Neural crest cell (in vitro differentiated cells): ENCODE measurements at regions not wholly inside any gene's neighbourhood (a gene's known extent, or its start where the extent isn't known, plus 50 kb on each side); places are given as distances from the start of the nearest gene placed in this dataset.

Experiments used
- DNase-seq: peaks from one replicate; pipeline ENCODE4 v3.0.0; 2021; ENCODE audit warnings: low read depth, mixed read lengths, low spot score
- H3K27ac Mint-ChIP-seq: one replicate; pipeline ENCODE4 v1.8.0; 2021; ENCODE audit warnings: mild to moderate bottlenecking, mixed read lengths; ENCODE audit not compliant: unreplicated experiment
- H3K27me3 Mint-ChIP-seq: 2 replicates; pipeline ENCODE4 v1.8.0; 2021; ENCODE audit warnings: low read depth, mild to moderate bottlenecking, mixed read lengths
- H3K36me3 Mint-ChIP-seq: 2 replicates; pipeline ENCODE4 v1.8.0; 2021; ENCODE audit warnings: low read depth, mild to moderate bottlenecking, mixed read lengths
- H3K4me1 Mint-ChIP-seq: 2 replicates; pipeline ENCODE4 v1.8.0; 2021; ENCODE audit warnings: mixed read lengths
- H3K4me3 Mint-ChIP-seq: one replicate; pipeline ENCODE4 v1.8.0; 2021; ENCODE audit warnings: mild to moderate bottlenecking, mixed read lengths
- H3K9me3 Mint-ChIP-seq: 2 replicates; pipeline ENCODE4 v1.8.0; 2021; ENCODE audit warnings: mixed read lengths
- TF ChIP-seq, protein P1 (sequence below): fragments of 200-600 bp; sonication (generic); conservative IDR thresholded peaks from 2 replicates; pipeline ENCODE4 v1.5.0; 2021; ENCODE audit warnings: antibody characterized with exemption, mild to moderate bottlenecking

- Mint-ChIP-seq H3K4me1 (peaks cover 13% of the 10 kb centered on the region), H3K27ac (no peak overlapping the region), H3K36me3 (no peaks in the 10 kb centered on the region), H3K9me3 (no peaks in the 10 kb centered on the region), H3K27me3 (peaks cover 57% of the 10 kb centered on the region), H3K4me3 (peak overlapping the region; percentile 75)
- TF ChIP-seq, protein P1, sequence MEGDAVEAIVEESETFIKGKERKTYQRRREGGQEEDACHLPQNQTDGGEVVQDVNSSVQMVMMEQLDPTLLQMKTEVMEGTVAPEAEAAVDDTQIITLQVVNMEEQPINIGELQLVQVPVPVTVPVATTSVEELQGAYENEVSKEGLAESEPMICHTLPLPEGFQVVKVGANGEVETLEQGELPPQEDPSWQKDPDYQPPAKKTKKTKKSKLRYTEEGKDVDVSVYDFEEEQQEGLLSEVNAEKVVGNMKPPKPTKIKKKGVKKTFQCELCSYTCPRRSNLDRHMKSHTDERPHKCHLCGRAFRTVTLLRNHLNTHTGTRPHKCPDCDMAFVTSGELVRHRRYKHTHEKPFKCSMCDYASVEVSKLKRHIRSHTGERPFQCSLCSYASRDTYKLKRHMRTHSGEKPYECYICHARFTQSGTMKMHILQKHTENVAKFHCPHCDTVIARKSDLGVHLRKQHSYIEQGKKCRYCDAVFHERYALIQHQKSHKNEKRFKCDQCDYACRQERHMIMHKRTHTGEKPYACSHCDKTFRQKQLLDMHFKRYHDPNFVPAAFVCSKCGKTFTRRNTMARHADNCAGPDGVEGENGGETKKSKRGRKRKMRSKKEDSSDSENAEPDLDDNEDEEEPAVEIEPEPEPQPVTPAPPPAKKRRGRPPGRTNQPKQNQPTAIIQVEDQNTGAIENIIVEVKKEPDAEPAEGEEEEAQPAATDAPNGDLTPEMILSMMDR: peak; percentile 87
- peak; percentile 92 for DNase-seq
Observed at GRCh38 chr20:59515013-59515905, 89.1 kb upstream of the PHACTR3 start.

DNA sequence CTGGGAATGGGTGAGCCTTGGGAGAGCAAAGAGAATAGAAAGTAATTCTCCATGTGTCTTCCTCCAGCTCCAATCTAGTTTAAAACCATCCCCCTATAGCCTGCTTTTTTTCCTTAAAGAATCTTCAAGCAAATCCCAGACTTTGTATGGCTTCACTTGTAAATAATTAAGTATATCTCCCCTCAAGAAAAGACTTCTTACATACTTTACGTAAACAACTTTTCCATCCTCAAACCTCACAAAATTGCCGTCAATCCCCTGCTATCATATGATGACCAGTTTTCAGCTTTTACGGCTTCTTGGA lies 88.5 kb upstream of the PHACTR3 start:
- peak overlapping the region; percentile 75 for H3K4me3 Mint-ChIP-seq
- peaks cover 13% of the 10 kb centered on the region for H3K4me1 Mint-ChIP-seq
- H3K9me3 Mint-ChIP-seq: no peaks in the 10 kb centered on the region
- H3K27ac Mint-ChIP-seq: no peak overlapping the region
- H3K27me3 Mint-ChIP-seq: peaks cover 59% of the 10 kb centered on the region
- TF ChIP-seq, protein P1: no peak
- no peak for DNase-seq
- no peaks in the 10 kb centered on the region for H3K36me3 Mint-ChIP-seq

DNA sequence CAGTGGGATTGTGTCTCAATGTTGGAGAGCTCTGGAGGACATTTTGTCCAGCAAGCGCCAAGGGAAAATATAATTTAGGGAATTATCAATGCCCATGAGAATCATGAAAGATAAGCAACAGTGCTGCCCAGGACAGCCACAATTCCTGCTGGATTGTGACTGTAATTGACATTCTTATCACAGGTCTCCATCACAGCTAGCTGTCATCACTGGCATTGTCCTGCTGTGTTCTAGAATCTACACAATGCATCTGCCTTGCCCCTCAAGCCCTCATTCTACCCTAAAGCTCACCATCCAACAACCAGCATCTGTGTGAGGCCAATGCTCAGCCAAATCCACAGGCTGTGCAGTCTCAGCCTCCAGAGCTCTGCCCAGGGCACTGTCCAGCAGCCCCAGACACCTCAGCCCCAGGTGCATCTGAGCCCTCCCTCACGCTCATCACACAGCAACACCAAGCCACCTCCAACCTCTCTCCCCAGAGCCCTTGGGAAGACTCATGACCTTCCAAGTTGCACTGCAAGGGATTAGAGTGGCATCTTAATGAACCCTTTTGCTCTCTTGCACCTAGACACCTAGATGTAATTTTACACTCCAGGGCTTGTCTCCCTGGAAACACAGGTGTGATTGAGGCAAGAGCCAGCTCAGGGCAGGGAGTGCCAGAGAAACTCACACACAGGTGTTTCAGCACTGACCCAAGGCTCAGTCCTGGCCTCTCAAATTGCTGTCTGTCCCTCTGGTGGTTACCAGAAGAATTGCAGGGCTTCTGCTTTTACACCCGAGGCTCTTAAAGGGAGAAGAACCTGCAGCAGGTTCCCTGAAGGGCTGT lies 85.2 kb upstream of the PHACTR3 start:
- no peak for DNase-seq
- H3K9me3 Mint-ChIP-seq: no peaks in the 10 kb centered on the region
- TF ChIP-seq, protein P1: peak; percentile 83
- peaks cover 23% of the 10 kb centered on the region for H3K4me1 Mint-ChIP-seq
- no peak overlapping the region for H3K27ac Mint-ChIP-seq
- H3K36me3 Mint-ChIP-seq: no peaks in the 10 kb centered on the region
- no peak overlapping the region for H3K4me3 Mint-ChIP-seq
- peaks cover 59% of the 10 kb centered on the region for H3K27me3 Mint-ChIP-seq

DNA sequence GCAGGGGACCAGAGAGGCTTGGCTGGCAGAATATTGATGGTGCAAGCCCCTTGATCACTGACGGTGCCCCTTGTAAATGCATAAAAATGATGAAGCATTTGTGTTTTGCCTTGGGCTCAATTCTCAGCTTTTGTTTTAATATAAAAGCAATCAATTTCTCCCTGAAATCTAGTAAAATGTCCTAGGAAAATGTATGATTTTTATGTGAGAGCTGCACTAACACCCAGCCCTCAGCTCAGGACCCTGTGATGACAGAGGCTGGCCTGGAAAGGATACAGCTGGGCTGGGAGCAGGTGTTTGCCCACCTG lies 84.7 kb upstream of the PHACTR3 start:
- Mint-ChIP-seq H3K36me3 (no peaks in the 10 kb centered on the region), H3K9me3 (no peaks in the 10 kb centered on the region), H3K4me1 (peaks cover 23% of the 10 kb centered on the region), H3K27ac (no peak overlapping the region), H3K4me3 (no peak overlapping the region), H3K27me3 (peaks cover 59% of the 10 kb centered on the region)
- no peak for DNase-seq
- TF ChIP-seq, protein P1: peak; percentile 19

- Mint-ChIP-seq H3K9me3 (no peaks in the 10 kb centered on the region), H3K4me3 (no peak overlapping the region), H3K4me1 (peaks cover 21% of the 10 kb centered on the region), H3K27me3 (peaks cover 59% of the 10 kb centered on the region), H3K36me3 (no peaks in the 10 kb centered on the region), H3K27ac (no peak overlapping the region)
- TF ChIP-seq, protein P1: no peak
- DNase-seq: no peak
Observed at GRCh38 chr20:59520814-59521213, 83.5 kb upstream of the PHACTR3 start.
